ENCODE measurements at regions not wholly inside any gene's neighbourhood (a gene's known extent, or its start where the extent isn't known, plus 50 kb on each side); places are given as distances from the start of the nearest gene placed in this dataset.

DNA sequence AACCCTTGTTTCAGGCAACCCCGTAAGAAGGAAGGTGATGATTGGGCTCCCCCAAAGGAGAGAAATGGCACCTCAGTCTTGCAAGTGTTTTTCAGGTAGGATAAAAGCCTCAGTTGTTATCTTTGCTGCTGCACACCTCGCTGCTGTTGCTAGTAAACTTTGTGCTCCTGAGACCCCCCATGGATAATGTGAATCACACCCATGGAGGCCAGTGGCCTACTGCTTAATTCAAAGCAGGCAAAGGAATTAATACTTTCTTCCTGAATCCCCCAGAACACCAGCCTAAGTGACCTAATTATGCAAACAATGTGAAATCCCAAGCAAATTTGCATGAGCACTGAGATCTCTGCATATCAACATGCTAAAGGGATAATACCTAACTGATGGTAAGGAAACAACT is 337.5 kb downstream of the GRIA2 start:
- H3K36me3 Mint-ChIP-seq: no peaks in the 10 kb centered on the region
- no peak for ATAC-seq
- H3K27ac Mint-ChIP-seq: no peak overlapping the region

DNA sequence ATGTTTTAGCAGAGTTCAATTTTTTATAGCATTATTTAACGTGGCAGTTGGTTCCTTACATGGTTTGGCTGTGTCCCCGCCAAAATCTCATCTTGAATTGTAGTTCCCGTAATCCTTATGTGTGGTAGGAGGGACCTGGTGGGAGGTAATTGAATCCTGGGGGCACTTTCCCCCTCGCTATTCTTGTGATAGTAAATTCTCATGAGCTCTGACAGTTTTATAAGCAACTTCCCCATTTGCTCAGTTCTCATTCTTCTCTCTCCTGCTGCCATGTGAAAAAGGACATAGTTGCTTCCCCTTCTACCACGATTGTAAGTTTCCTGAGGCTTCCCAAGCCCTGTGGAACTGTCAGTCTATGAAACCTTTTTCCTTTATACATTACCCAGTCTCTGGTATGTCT is 329.5 kb downstream of the GRIA2 start:
- ATAC-seq: no peak
- Mint-ChIP-seq H3K36me3 (no peaks in the 10 kb centered on the region), H3K27ac (no peak overlapping the region), H3K9me3 (peaks cover 15 to 28% of the 10 kb centered on the region in 2 donors)
- no peak for DNase-seq (ENCODE audit: low spot score in 2 of 2)

More for the DNA sequence above, 337.5 kb downstream of the GRIA2 start:
- DNase-seq (ENCODE audit: low spot score in 2 of 2): no peak
- peaks cover 11 to 21% of the 10 kb centered on the region in 2 donors for H3K9me3 Mint-ChIP-seq

DNA sequence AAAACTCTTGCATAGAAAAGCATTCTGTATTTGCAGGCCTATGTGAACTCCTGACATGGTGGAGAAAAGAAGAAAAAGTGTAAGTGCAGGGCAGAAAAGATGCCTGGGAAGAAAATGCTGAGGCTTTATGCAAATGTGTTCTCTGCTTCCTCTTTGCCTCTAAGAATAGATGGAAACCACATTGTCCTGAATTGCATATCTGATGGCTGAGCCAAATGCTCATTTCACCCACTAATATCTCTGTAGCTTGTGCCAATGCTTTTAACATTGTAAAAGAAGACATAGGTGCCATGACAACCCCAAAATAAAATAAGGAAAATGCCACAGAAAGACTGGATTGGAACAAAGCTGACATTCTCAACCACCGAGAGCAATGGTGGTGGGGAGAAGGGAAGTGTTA is 307.4 kb downstream of the GRIA2 start:
- no peak for ATAC-seq
- DNase-seq (ENCODE audit: low spot score in 2 of 2): no peak
- Mint-ChIP-seq H3K9me3 (peaks cover 25 to 28% of the 10 kb centered on the region in 2 donors), H3K27ac (no peak overlapping the region), H3K36me3 (peaks cover 13 to 19% of the 10 kb centered on the region in 2 donors)

DNA sequence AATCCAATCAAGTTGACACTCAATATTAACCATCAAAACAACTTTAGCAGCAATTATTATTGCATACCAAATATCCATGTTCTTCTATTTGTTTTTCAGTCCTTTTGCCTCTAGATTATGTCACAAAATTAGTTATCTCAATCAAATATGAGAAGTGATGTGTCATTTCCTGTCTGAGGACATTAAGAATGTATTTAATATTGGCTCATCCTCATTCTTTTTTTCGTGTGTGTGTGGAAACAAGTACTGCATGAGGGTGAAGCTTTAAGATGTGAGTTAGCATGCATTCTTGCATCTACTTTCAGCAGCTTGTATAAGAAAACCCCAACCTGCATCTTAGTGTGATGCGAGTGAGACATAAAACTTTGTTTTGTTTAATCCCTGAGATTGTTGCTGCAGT is 301.4 kb downstream of the GRIA2 start:
- peaks cover 12 to 13% of the 10 kb centered on the region in 2 donors for H3K9me3 Mint-ChIP-seq
- no peak overlapping the region for H3K27ac Mint-ChIP-seq
- no peak for ATAC-seq
- H3K36me3 Mint-ChIP-seq: peaks cover 6% of the 10 kb centered on the region in 2 donors
- DNase-seq (ENCODE audit: low spot score in 2 of 2): no peak

DNA sequence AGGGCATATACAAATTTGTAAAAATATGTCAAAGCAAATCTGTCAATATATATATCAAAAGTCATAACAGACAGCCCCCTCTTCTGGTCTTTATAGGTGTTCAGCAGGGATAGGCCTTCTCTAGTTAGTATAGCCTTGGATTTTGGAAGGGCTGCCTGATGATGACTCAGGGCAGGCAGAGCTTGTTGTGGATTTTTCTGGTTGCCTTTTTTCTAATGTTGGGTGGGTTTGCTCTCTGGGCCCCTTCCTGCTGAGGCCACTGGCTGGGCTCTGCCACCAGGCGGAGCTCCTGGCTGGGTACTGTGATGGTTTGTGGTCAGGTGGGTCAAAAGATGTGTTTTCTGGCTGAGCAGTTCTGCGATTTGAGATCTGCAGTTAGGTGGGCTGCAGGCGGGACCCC is 294.2 kb downstream of the GRIA2 start:
- DNase-seq (ENCODE audit: low spot score in 2 of 2) (no peak), ATAC-seq (no peak)
- Mint-ChIP-seq H3K9me3 (peaks cover 0 to 5% of the 10 kb centered on the region in 2 donors), H3K27ac (no peak overlapping the region), H3K36me3 (no peaks in the 10 kb centered on the region)

DNA sequence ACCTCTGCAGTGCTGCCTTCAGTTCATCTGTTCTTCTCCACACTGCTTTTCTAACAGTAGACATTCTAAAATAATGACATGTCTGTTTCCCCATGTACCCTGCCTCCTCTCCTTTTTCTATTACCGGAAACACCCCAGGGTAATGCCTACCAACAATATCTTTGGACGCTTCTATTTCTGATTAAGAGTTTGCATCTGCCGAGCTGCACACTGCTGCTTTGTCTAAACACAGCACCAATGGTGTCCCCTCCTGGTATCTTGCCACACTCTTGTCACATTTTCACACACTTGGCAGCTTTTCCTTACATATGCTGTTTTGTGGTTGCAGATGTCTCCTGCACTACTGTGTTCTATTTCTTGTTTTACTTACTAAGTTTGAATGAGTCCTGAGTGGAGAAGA is 288.8 kb downstream of the GRIA2 start:
- Mint-ChIP-seq H3K36me3 (no peaks in the 10 kb centered on the region), H3K27ac (no peak overlapping the region), H3K9me3 (peaks cover 0 to 11% of the 10 kb centered on the region in 2 donors)
- no peak for ATAC-seq
- no peak for DNase-seq (ENCODE audit: low spot score in 2 of 2)

DNA sequence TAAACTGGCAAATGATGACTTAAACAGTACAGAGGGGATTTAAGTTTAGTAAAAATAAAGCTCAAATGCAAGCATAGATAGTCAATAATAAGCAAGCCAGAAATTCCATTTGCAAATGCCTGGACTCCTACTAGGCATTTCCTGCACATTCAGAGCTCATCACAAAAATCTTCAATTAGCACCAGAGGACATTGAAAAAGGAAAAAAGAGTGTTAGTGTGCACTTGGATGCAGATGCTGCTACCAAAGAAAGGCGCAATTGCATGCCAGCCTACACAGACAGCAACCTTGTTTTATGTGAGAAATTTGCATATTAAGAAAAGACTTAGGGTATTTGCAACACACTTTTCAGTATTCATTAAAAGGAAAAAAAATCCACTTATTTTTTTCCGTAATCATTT is 282.1 kb downstream of the GRIA2 start:
- DNase-seq (ENCODE audit: low spot score in 2 of 2) (no peak), ATAC-seq (no peak)
- Mint-ChIP-seq H3K27ac (no peak overlapping the region), H3K9me3 (peaks cover 0 to 8% of the 10 kb centered on the region in 2 donors), H3K36me3 (no peaks in the 10 kb centered on the region)

DNA sequence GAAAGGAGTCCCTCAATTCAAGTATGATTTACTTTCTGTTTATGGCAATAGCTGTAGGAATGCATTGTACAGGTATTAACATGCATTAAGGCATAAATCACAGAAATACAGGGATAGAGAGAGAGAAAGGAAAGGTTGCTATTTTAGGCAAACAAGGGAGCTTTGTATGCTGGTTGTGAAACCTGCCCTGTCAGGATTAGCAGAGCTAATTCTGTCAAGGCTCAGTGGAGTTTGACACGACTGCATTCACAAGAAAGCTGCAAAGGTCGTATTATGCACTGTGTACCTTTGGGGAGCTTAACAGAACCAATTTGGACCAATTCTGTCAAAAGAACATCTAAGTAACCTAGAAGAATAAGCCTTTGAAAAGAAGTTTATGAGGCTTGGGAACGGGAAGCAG is 239.3 kb downstream of the GRIA2 start:
- DNase-seq (ENCODE audit: low spot score in 2 of 2): no peak
- Mint-ChIP-seq H3K9me3 (peaks cover 4 to 26% of the 10 kb centered on the region in 2 donors), H3K36me3 (no peaks in the 10 kb centered on the region), H3K27ac (no peak overlapping the region)
- ATAC-seq: no peak

DNA sequence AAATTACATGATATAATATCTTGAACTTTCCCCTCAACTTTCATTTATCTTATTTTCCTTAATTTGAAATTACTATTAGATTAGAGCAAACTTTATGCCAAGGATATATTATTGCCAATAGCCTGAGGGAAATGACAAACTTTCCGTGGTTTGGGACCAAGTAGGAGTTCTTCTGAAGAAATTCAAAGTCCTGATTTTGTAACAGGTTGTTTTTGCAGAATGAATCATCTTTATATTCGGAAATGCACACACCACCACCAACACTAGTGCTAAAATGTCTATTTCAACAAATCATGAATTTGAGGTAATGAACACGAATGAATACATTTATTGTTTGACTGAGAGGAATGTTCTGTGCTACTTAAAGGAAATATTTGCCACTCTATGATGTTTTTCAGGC is 226.7 kb downstream of the GRIA2 start:
- Mint-ChIP-seq H3K27ac (no peak overlapping the region), H3K9me3 (peaks cover 0 to 9% of the 10 kb centered on the region in 2 donors), H3K36me3 (no peaks in the 10 kb centered on the region)
- DNase-seq (ENCODE audit: low spot score in 2 of 2) (no peak), ATAC-seq (no peak)

DNA sequence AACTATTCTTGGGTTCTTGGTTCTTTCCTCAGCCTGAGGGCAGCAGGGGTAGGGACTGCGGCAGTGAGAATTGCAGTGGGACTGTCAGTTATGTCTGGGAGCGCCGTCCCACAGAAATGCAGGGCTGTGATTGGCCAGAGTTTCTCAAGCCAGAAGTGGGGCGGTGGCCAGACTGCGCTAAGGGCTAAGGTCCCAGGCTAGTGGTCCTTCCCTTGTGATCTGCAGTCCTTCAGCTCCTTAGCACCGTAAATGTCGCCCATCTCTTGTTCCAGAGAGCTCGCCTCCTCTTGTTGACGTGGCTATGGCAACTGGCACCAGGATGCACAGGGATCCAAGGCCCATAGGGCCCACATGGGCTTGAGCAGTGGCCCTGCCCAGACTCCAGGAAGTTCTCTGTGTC is 223.5 kb downstream of the GRIA2 start:
- peaks cover 0 to 9% of the 10 kb centered on the region in 2 donors for H3K9me3 Mint-ChIP-seq
- ATAC-seq (no peak), DNase-seq (ENCODE audit: low spot score in 2 of 2) (no peak)
- H3K36me3 Mint-ChIP-seq: no peaks in the 10 kb centered on the region
- no peak overlapping the region for H3K27ac Mint-ChIP-seq

DNA sequence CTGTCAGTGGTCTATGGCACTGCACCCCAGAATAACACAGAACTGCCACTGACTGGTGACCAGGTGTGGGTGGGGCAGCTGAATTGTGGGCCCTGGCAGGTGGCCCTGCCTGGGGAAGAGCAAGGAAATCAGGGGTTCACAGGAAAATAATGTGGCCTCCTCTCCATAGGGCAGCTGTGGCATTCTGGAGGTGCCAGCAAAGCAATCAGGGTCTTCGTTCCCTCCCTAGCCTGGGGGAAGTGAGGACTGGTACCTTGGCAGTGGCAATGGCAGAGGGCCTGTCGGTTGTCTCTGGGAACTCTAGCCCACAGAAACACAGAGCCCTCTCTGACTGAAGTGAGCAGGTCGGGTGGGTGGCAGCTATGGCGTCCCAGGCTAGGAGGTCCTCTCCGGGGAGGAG is 223.0 kb downstream of the GRIA2 start:
- H3K27ac Mint-ChIP-seq: no peak overlapping the region
- H3K9me3 Mint-ChIP-seq: peaks cover 0 to 9% of the 10 kb centered on the region in 2 donors
- DNase-seq (ENCODE audit: low spot score in 2 of 2) (no peak), ATAC-seq (no peak)
- no peaks in the 10 kb centered on the region for H3K36me3 Mint-ChIP-seq

DNA sequence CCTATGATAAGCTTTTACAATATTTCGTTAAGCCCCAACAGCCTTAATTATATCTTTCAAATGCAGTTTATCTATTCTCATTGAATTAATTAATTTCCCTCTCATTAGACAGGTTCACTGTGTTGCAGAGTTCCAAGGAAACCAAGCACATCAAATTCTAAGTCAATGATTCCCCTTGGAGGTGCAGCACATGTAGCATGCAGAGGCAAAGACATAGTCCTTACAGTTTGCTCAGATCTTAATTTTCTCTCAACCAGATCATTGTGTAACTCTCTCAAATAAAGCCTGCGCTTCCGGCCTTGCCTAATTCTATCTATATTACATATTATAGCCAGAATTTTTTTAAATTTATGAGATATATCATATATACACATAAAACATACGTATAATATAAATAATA is 205.4 kb downstream of the GRIA2 start:
- H3K36me3 Mint-ChIP-seq: no peaks in the 10 kb centered on the region
- ATAC-seq (no peak), DNase-seq (ENCODE audit: low spot score in 2 of 2) (no peak)
- H3K9me3 Mint-ChIP-seq: peaks cover 5 to 16% of the 10 kb centered on the region in 2 donors
- H3K27ac Mint-ChIP-seq: no peak overlapping the region

DNA sequence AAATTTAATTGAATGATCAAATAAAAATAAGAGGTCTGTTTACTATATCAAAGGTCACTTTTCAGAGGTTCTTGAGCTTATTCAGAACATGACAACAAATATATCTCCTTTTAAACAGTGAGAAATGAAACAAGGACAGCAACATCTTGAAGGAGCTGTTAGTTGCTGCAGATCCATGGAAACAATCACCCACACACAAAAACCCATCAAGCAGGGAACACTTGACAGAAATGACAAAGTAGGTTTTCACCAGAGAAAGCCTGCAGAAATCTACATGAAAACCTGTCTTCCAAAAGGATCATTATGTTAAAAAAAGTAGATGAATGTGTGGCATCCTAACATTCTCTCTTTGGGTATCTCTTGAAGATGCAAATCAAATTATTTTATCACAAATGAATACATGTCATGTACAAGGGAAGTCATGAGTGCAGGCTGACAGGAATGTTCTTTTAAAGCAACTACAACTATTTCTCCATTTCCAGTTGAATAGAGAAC is 203.0 kb downstream of the GRIA2 start:
- Mint-ChIP-seq H3K9me3 (peaks cover 5 to 16% of the 10 kb centered on the region in 2 donors), H3K27ac (no peak overlapping the region), H3K36me3 (no peaks in the 10 kb centered on the region)
- ATAC-seq (no peak), DNase-seq (ENCODE audit: low spot score in 2 of 2) (no peak)

DNA sequence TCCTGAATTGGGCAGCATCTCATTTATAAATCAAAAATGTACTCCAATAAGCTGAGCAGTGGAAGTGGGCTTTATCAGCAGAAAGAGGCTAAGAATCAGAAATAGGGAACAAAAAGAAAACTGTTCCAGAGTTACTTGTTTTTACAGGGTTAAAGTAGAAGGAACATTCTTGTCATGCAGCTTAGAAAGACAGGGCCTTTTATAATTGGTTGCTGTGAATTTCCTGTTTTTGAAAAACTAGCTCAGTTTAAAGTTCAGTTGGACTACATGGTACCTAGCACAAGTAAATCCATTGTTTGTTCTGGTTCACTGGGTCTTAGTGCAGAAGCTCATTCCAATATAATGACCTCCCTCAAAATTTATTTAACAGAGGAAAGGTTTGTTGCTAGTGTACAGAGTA is 200.8 kb downstream of the GRIA2 start:
- Mint-ChIP-seq H3K27ac (no peak overlapping the region), H3K36me3 (no peaks in the 10 kb centered on the region), H3K9me3 (peaks cover 0 to 9% of the 10 kb centered on the region in 2 donors)
- ATAC-seq (no peak), DNase-seq (ENCODE audit: low spot score in 2 of 2) (no peak)
